H7 (cell line): ENCODE measurements at regions not wholly inside any gene's neighbourhood (a gene's known extent, or its start where the extent isn't known, plus 50 kb on each side); places are given as distances from the start of the nearest gene placed in this dataset.

Experiments used
- DNase-seq: peaks from one replicate; pipeline ENCODE4 v3.0.0; 2012
- H3K27me3 ChIP-seq: 2 replicates; pipeline ENCODE4 v1.6.0; 2011; ENCODE audit warnings: mild to moderate bottlenecking, low read length; ENCODE audit not compliant: control insufficient read depth, insufficient read depth
- H3K36me3 ChIP-seq: replicated peaks from 2 replicates; pipeline ENCODE4 v1.5.1; 2011; ENCODE audit warnings: low read length; ENCODE audit not compliant: control insufficient read depth, insufficient read depth
- H3K4me3 ChIP-seq: 2 replicates; pipeline ENCODE4 v1.5.1; 2011; ENCODE audit warnings: low read depth, mild to moderate bottlenecking, control low read depth, low read length, moderate library complexity; ENCODE audit not compliant: insufficient read depth

DNA sequence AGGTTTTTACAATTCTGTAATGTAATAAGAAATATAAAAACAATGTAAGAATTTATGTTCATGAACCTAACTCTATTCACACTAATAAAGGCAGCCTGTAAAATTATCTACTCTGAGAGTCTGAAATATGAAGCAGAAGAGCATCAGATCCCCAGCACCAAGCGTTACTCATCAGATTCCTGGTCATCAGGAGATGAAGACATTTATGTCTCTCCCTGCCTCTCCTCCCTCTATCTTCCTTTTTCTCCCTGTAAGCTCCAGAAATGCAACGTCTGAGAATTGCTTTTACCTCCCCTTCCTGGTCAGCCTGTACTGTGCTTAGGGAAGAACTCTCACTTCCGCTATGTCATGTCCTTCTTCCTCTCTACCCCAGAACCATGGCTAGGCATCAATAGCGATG, 114.4 kb upstream of the SLIT3 start:
- Histone ChIP-seq H3K36me3 (no peaks in the 10 kb centered on the region), H3K27me3 (no peaks in the 10 kb centered on the region), H3K4me3 (no peak overlapping the region)
- no peak for DNase-seq

DNA sequence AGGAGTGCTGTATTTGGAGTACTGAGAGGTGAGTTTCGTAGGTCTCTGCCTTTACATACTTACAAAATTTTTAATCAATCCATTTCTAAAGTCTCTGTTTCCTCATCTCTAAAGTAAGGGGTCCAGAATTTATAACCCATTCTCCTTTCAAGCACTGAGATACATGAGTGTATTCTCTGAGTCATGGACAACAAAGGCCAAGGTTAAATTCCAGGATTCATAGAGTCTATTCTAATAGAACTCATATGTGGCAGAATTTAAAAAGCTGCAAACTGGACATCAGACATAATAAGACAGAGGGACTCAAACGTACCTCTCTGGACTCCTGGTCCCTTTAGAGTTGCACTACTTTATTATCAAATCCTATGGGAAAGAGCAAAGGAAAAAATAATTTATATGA, 112.5 kb upstream of the SLIT3 start:
- Histone ChIP-seq H3K36me3 (no peaks in the 10 kb centered on the region), H3K27me3 (no peaks in the 10 kb centered on the region), H3K4me3 (no peak overlapping the region)
- no peak for DNase-seq

DNA sequence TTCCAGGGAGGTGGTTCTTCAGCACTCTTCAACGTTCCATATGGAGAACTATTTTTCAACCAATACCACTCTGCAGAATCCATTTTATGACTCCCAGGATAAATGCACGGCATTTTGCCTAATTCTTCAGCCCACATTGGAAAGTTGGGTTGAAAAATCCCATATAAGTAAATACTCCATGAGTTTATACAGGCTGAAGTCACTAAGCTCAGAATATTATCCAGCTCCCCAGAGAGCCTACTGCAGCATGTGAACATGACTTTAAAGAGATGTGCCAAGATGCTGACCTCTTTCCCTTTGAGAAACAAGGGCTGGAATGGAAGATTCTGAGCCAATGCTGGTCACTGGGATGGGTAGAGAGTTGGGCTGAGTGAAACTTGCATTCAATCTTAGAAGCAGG, 111.9 kb upstream of the SLIT3 start:
- DNase-seq = no peak
- no peaks in the 10 kb centered on the region for H3K27me3 ChIP-seq
- no peaks in the 10 kb centered on the region for H3K36me3 ChIP-seq
- H3K4me3 ChIP-seq = no peak overlapping the region

DNA sequence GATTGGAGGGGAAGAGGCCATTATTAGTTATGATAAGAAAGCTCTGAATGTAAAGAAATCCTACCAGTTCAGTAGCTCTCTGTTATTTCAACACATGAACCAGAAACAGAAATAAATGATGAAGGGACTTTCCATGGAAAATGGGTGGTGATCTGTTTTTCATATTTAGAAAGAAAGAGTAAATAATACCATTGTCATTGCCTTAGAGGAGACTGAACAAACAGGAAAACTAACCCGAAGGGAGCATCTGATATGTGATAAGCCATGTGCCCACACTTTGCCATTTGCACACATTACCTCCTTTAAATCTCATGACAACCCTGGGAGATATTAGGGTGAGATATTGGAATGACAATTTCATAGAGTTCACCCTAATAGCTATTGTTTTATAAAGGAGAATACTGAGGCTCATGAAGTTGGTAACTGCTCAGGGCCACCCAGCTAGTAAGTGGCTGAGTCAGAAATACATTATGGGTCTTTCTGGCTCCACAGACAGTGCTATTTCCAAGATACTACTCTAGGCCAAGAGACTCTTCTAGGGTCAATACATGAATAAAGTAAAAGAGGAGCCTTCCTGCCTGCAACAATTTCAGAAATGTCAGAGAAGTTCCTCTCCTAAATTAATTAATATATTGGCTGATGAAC, 111.0 kb upstream of the SLIT3 start:
- Histone ChIP-seq H3K4me3 (no peak overlapping the region), H3K27me3 (no peaks in the 10 kb centered on the region), H3K36me3 (no peaks in the 10 kb centered on the region)
- DNase-seq = no peak

DNA sequence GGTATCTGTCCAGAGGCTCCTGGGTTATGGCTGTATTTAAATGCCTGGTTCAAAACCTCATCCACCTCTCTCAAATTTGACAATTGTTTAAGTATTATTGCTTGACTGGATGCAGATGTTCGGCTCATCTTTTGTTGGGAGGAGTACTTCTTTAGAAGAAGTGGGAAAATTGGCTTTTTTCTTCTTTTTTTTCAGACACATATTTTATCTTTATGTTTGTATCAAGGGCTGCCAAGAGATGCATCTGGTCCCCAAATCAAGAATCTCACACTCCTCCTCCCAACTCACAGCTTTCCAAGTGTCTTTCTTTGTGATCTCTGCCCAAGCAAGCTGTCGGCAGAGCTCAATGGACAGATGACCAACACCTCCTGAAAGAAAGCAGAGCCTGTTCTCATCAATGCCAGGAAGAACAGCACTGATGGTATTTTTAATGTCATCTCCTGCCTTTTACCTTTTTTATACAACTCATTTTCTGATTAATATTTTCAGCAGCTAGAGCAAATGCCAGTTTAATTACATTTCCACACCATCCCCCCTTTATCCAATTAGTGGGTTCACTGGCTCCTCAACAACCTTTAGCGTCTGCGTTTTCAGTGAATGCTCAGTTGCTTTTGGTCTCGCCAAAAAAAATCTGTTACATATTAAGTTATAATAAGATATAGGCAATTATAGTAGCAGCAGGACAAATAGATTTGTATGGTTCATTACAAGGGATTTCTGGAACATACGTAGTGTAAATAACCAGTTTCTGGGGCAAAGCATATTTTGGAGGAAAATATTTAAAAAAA, 110.3 kb upstream of the SLIT3 start:
- Histone ChIP-seq H3K36me3 (no peaks in the 10 kb centered on the region), H3K4me3 (no peak overlapping the region), H3K27me3 (no peaks in the 10 kb centered on the region)
- no peak for DNase-seq

DNA sequence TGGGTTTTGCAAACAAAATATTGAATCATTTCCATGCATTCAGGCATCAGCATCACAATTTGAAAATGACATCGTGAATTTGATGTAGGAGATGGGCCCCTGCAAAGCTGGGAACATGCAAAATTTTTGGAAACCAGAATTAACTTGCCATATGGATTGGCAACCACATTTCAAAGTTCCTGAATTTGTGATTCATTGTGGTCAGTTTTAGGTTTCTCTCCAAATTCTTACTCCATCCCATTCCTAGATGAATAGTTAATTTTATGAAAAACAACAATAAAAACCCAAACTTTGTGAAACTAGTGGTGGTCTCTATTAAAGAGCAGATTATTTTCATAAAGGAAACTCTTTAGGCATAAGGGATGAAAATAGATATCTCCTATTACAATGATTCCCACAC, 107.8 kb upstream of the SLIT3 start:
- no peaks in the 10 kb centered on the region for H3K36me3 ChIP-seq
- no peaks in the 10 kb centered on the region for H3K27me3 ChIP-seq
- DNase-seq = no peak
- H3K4me3 ChIP-seq = no peak overlapping the region

DNA sequence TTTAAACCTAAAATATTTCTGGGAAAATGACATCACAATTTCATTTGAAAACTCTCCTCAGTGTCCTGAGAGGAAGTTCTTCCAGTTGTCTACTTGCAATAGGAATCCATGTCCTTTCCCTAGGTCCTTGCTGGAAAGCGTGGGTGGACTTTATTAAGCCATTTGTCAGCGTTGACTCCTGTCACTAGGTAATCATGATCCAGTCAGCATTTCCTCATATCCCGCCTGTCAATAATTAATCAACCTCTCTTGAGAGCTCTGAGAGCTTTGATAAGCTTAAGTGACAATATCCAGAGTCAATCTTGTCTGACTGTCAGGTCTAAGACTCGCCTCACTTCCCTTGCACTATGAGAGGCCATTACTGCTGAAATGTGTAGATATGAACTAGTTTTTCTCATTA, 107.2 kb upstream of the SLIT3 start:
- DNase-seq = no peak
- Histone ChIP-seq H3K4me3 (no peak overlapping the region), H3K27me3 (no peaks in the 10 kb centered on the region), H3K36me3 (no peaks in the 10 kb centered on the region)

DNA sequence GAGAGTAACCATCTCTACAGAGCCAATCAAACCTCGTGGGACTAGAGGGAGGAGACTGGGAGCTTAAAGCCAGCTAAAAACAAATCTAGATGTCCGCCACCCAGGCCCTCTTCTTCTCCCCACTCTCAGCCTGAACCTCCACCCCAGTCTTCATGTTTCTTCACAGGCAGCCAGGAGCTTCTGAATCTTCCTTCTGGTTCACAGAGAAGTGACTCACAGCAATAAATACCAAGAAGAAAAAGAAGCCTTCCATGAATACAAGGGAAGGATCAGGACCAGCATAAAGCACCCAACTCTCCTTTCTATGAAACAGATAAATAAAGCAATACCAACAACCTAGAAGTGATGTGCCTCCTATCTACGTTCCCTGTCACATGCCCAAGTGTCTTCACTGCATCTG, 103.3 kb upstream of the SLIT3 start:
- no peak for DNase-seq
- Histone ChIP-seq H3K27me3 (no peaks in the 10 kb centered on the region), H3K4me3 (no peak overlapping the region), H3K36me3 (no peaks in the 10 kb centered on the region)

DNA sequence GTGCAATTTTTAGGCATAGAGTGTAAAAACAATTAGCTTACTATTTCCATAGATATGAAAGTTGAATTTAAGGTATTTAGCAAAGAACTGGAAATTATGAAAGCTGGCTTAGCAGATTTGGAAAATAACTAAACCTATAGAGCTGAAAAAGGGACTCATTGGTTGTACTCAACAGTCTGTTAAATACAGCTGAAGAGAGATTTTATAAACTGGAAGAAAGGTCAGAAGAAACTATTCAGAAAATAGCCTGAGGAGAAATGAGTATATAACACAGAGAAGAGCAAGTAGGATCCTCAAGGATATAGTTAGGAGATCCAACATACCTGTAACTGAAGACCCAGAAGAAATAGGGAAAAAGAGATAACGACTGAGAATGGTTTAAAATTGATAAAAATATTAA, 97.6 kb upstream of the SLIT3 start:
- Histone ChIP-seq H3K36me3 (no peaks in the 10 kb centered on the region), H3K27me3 (no peaks in the 10 kb centered on the region), H3K4me3 (no peak overlapping the region)
- DNase-seq = no peak

DNA sequence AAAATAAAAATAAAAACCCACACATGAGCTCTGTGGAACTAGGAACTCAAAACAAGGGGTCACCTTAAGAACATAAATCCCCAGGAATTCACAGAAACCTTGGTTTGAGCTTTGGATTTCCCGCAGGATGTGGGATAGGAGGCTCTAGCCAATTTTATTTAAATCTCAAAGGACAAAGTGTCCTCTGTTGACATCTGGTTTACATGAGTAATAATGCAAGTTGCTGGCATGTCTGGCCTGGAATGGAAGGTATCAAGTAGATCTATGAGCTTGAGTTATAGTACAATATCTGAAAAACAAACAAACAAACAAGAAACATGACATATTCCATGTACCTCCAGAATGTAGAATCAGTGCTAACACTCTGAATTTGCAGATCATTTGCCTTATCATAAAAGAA, 94.2 kb upstream of the SLIT3 start:
- no peaks in the 10 kb centered on the region for H3K27me3 ChIP-seq
- H3K36me3 ChIP-seq = no peaks in the 10 kb centered on the region
- no peak for DNase-seq
- H3K4me3 ChIP-seq = no peak overlapping the region

DNA sequence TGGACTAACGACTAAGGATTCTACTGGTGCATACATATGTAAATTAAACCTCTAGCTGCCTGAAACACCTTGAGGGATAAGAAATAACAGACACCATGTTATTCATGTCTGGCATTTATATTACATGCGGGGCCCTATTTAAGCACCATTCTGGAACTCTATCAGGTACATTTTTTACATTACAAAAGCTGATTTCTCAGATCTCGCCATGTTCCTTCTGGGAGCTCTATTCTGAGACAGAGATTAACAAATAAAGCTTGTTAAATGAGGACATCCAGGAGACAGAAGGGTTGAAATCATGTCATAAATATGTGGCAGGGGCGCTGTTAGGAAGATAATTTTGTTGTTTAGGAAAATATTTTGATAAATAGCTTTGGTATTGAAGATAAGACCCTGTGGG, 93.4 kb upstream of the SLIT3 start:
- Histone ChIP-seq H3K4me3 (no peak overlapping the region), H3K27me3 (no peaks in the 10 kb centered on the region), H3K36me3 (no peaks in the 10 kb centered on the region)
- no peak for DNase-seq

DNA sequence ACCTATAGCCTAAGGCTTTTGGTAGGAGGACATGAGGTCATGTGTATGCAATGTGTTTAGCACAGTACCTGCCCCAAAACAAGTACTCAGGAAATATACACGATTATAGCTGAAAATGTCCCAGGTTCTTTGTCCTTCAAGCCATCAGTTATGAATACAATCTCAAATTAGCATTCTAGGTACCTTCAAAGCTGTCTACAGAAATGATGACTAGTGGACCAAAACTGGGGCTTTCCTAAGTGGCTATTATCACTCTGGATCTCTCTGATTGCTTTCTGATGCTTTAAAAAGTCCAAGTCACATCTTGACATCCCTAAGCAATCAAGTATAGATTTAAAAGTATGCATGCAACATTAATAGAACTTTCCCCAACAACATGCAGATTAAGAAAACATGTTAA, 93.0 kb upstream of the SLIT3 start:
- Histone ChIP-seq H3K27me3 (no peaks in the 10 kb centered on the region), H3K36me3 (no peaks in the 10 kb centered on the region), H3K4me3 (no peak overlapping the region)
- DNase-seq = no peak

DNA sequence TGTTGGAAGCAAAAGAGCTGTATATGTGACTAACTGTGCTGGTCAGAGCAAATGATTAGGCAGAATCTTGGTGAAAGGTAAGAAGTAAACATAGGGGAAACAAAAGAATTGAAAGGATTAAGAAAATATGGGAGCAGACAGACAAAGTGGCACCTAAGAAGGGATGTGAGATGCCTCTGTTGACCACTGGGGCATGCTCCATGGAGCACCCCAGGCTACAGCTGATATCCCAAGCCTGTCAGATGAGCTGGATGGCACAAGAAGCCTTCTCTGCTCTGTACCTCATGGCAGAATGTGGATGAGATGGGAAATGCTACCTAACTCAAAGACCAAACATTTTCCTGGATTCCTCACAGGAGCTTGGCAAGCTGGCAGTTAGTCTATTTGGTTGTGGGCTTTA, 89.3 kb upstream of the SLIT3 start:
- no peaks in the 10 kb centered on the region for H3K36me3 ChIP-seq
- DNase-seq = peak; percentile 5
- no peak overlapping the region for H3K4me3 ChIP-seq
- no peaks in the 10 kb centered on the region for H3K27me3 ChIP-seq

DNA sequence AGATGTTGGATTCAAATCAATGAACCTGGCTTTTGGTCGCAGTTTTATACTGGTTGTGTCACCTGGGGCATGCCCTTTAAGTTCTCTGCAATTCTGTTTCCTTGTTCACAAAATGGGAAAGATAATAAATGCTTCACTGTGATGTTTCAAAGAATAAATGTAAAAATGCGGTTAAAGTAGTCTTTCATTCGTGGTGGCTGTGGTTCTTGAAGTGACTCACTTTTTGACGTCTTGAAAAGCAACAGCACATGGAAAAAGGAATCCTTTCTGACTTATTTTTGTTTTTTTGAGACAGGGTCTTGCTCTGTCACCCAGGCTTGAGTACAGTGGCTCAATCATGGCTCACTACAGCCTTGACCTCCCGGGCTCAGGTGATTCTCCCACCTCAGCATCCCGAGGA, 88.4 kb upstream of the SLIT3 start:
- DNase-seq = no peak
- Histone ChIP-seq H3K36me3 (no peaks in the 10 kb centered on the region), H3K27me3 (no peaks in the 10 kb centered on the region), H3K4me3 (no peak overlapping the region)

DNA sequence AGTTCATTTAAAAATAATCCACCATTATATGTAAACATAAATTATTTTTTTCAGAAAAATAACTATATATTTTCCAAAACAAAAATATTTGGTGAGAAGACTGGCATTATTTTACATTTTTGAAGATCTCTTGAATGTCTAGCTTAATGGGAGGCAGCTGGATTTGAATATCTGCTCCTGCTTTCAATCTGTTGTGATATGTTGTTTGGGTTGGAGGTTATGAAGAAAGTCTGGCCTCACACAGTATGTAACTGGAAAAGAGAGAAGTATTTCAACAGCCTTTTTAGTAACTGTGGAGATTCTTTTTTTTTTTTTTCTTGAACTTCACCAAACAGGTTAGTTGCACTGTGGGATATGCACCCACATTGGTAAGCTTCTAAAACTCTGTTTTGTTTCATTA, 84.7 kb upstream of the SLIT3 start:
- H3K36me3 ChIP-seq = no peaks in the 10 kb centered on the region
- no peaks in the 10 kb centered on the region for H3K27me3 ChIP-seq
- DNase-seq = no peak
- no peak overlapping the region for H3K4me3 ChIP-seq
